Ascending aorta (tissue), 2 donors: ENCODE measurements at regions not wholly inside any gene's neighbourhood (a gene's known extent, or its start where the extent isn't known, plus 50 kb on each side); places are given as distances from the start of the nearest gene placed in this dataset.

ENCODE experiments used
- DNase-seq, 2 donors: peaks; one replicate each; pipeline ENCODE4 v3.0.0-alpha.2; 2019; ENCODE audit warnings: low spot score in 2 of 2
- H3K27ac ChIP-seq, 2 donors: fragments of 200-600 bp; sonication (generic); one replicate each; pipeline ENCODE4 v1.5.1; 2016 to 2017; ENCODE audit warnings: mild to moderate bottlenecking in 1 of 2
- H3K27me3 ChIP-seq: fragments of 200-600 bp; sonication (generic); one replicate; pipeline ENCODE4 v1.5.1; 2017
- H3K36me3 ChIP-seq, 2 donors: fragments of 200-600 bp; sonication (generic); one replicate each; pipeline ENCODE4 v1.5.1; 2016
- H3K4me1 ChIP-seq, 2 donors: fragments of 200-600 bp; sonication (generic); one replicate each; pipeline ENCODE4 v1.5.1; 2016 to 2017; ENCODE audit warnings: mild to moderate bottlenecking in 1 of 2
- H3K4me3 ChIP-seq, 2 donors: fragments of 200-600 bp; sonication (generic); one replicate each; pipeline ENCODE4 v1.5.1; 2016 to 2017; ENCODE audit warnings: mild to moderate bottlenecking in 1 of 2
- H3K9me3 ChIP-seq, 2 donors: fragments of 200-600 bp; sonication (generic); one replicate each; pipeline ENCODE4 v1.5.1; 2016
- CTCF ChIP-seq, 3 experiments: fragments of 200-600 bp in 2 of 3; fragments of 450-650 bp in 1 of 3; sonication (generic) in 2 of 3; IDR thresholded peaks; one replicate each; pipeline ENCODE4 v1.5.1; 2016 to 2019; ENCODE audit warnings: antibody characterized with exemption in 3 of 3, mild to moderate bottlenecking in 1 of 3, moderate library complexity in 1 of 3
- intact Hi-C: fragments of 100-400 bp; cut with DNase I; formaldehyde crosslinking; loops from one replicate; pipeline ENCODE4 v1.15.1; 2023

DNA sequence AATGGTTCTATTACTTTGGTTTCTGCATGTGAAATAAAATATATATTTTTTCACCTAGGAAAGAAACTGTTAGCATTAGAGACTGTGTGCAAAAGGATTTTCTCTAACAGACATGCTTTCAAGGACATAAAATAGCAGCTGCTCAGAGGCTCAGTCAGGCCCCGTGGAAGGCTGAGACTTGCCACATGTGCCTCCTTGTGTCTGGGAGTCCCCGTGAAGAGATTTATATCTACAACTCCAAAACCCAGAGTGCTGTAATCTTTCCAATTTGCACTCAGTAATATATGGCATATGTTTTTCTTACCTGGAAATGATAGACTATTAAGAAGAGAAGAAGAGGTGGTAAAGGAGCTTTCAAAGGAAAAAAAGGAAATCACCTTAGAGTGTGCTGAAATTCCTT, 371.6 kb upstream of the OBI1 start:
- H3K27me3 ChIP-seq: no peaks in the 10 kb centered on the region
- no peak for DNase-seq
- H3K27ac ChIP-seq: no peak overlapping the region
- no peaks in the 10 kb centered on the region for H3K4me1 ChIP-seq
- no peaks in the 10 kb centered on the region for H3K36me3 ChIP-seq
- no peak for TF ChIP-seq CTCF (IDR thresholded peaks at IDR 0.05)
- no peaks in the 10 kb centered on the region for H3K9me3 ChIP-seq
- no peak overlapping the region for H3K4me3 ChIP-seq
- intact Hi-C loops: no loop called here

- Histone ChIP-seq H3K27ac (no peak overlapping the region), H3K4me3 (no peak overlapping the region), H3K4me1 (no peaks in the 10 kb centered on the region), H3K9me3 (peaks cover 0 to 18% of the 10 kb centered on the region in 2 donors), H3K36me3 (no peaks in the 10 kb centered on the region), H3K27me3 (no peaks in the 10 kb centered on the region)
- no peak for TF ChIP-seq CTCF (IDR thresholded peaks at IDR 0.05)
- DNase-seq: no peak
- intact Hi-C loops: no loop called here
Measured at GRCh38 chr13:79018166-79018565, 359.2 kb upstream of the OBI1 start.

DNA sequence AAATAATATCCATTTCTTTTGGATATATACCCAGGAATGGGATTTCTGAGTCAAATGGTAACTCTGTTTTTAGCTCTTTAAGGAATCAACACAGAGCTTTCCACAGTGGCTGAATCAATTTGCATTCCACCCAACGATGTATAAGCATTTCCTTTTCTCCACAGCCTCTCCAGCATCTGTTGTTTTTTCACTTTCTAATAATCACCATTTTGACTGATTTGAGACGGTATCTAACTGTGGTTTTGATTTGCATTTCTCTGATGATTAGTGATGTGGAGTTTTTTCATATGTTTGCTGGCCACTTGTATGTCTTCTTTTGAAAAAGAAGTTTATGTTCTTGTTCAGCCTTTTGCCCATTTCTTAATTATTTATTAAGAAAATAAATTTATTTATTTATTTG, 352.2 kb upstream of the OBI1 start:
- H3K9me3 ChIP-seq: peaks cover 0 to 5% of the 10 kb centered on the region in 2 donors
- intact Hi-C loops: no loop called here

GRCh38 chr13:79003989-79004898, 345.3 kb upstream of the OBI1 start:
- Histone ChIP-seq H3K27me3 (no peaks in the 10 kb centered on the region), H3K9me3 (no peaks in the 10 kb centered on the region), H3K36me3 (no peaks in the 10 kb centered on the region), H3K27ac (no peak overlapping the region), H3K4me1 (no peaks in the 10 kb centered on the region), H3K4me3 (no peak overlapping the region)
- no peak for TF ChIP-seq CTCF (IDR thresholded peaks at IDR 0.05)
- no peak for DNase-seq
- intact Hi-C loops: no loop called here

More for the DNA sequence above, 352.2 kb upstream of the OBI1 start:
- TF ChIP-seq CTCF (IDR thresholded peaks at IDR 0.05): no peak
- Histone ChIP-seq H3K36me3 (no peaks in the 10 kb centered on the region), H3K4me1 (no peaks in the 10 kb centered on the region), H3K27me3 (no peaks in the 10 kb centered on the region), H3K27ac (no peak overlapping the region), H3K4me3 (no peak overlapping the region)
- no peak for DNase-seq

DNA sequence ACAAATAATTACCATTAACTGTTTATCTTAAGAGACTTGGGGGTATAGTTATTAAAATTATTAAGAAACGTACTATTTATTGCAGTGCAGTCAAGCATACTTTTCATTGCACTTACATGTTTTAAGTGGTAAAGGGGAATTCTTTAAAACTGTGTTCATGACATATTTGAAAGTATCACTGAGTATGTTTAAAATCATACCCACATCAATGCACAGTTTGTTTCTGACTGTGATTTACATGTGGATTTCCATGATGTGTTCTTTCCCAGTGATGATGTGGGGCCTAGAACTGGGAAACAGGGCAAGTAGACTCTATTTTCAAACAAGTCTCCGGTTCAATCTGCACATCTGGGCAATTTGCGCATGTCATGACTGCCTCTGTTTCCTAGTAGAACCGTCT, 340.5 kb upstream of the OBI1 start:
- H3K36me3 ChIP-seq: no peaks in the 10 kb centered on the region
- intact Hi-C loops: no loop called here
- no peak overlapping the region for H3K4me3 ChIP-seq
- no peaks in the 10 kb centered on the region for H3K9me3 ChIP-seq
- DNase-seq: no peak
- H3K4me1 ChIP-seq: no peaks in the 10 kb centered on the region
- no peaks in the 10 kb centered on the region for H3K27me3 ChIP-seq
- no peak overlapping the region for H3K27ac ChIP-seq
- TF ChIP-seq CTCF (IDR thresholded peaks at IDR 0.05): no peak
